OCI-LY3 (cell line): ENCODE measurements at regions not wholly inside any gene's neighbourhood (a gene's known extent, or its start where the extent isn't known, plus 50 kb on each side); places are given as distances from the start of the nearest gene placed in this dataset.

ENCODE experiments used
- H2AFZ ChIP-seq: fragments of 200-600, 300-600 bp; shearing (Covaris generic); 2 replicates; pipeline ENCODE4 v1.6.0; 2014; ENCODE audit warnings: antibody characterized with exemption, low read depth, low read length
- H3K27ac ChIP-seq: fragments of 200-600, 300-600 bp; sonication (generic); 2 replicates; pipeline ENCODE4 v1.5.1; 2014; ENCODE audit warnings: mild to moderate bottlenecking, low read length, moderate library complexity, mixed read lengths
- H3K27me3 ChIP-seq: fragments of 200-600, 300-600 bp; sonication (generic); 2 replicates; pipeline ENCODE4 v1.6.1; 2014; ENCODE audit warnings: low read depth, low read length, mixed read lengths
- H3K36me3 ChIP-seq: fragments of 200-600, 300-600 bp; sonication (generic); replicated peaks from 2 replicates; pipeline ENCODE3; 2014; ENCODE audit warnings: low read depth, low read length, mixed read lengths
- H3K4me1 ChIP-seq: fragments of 300-600, 200-600 bp; sonication (generic); 2 replicates; pipeline ENCODE4 v1.6.1; 2014; ENCODE audit warnings: low read length, mixed read lengths
- H3K4me2 ChIP-seq: fragments of 200-600, 300-600 bp; sonication (generic); 2 replicates; pipeline ENCODE4 v1.6.1; 2014; ENCODE audit warnings: low read length, mixed read lengths
- H3K4me3 ChIP-seq: fragments of 300-600, 200-600 bp; sonication (generic); 2 replicates; pipeline ENCODE4 v1.5.1; 2014; ENCODE audit warnings: antibody characterized with exemption, mild to moderate bottlenecking, low read length, moderate library complexity
- H3K79me2 ChIP-seq: fragments of 300-600, 200-600 bp; shearing (Covaris generic); 2 replicates; pipeline ENCODE4 v1.6.1; 2014; ENCODE audit warnings: mild to moderate bottlenecking, low read length, mixed read lengths
- H3K9ac ChIP-seq: fragments of 300-600, 200-600 bp; shearing (Covaris generic); 2 replicates; pipeline ENCODE4 v1.6.0; 2014; ENCODE audit warnings: mild to moderate bottlenecking, low read length, moderate library complexity
- H3K9me3 ChIP-seq: fragments of 200-600, 300-600 bp; shearing (Covaris generic); 2 replicates; pipeline ENCODE4 v1.6.1; 2014; ENCODE audit warnings: low read length, mixed read lengths; ENCODE audit not compliant: insufficient read depth
- H4K20me1 ChIP-seq: fragments of 200-600, 300-600 bp; sonication (generic); 2 replicates; pipeline ENCODE4 v1.6.1; 2016; ENCODE audit warnings: low read length, mixed read lengths; ENCODE audit not compliant: insufficient read depth
- EZH2phosphoT487 ChIP-seq: fragments of 200-600 bp; shearing (Covaris generic); IDR thresholded peaks from 2 replicates; pipeline ENCODE4 v1.6.1; 2018; ENCODE audit warnings: antibody characterized with exemption, mixed run types, low read depth
- TF ChIP-seq, protein P1 (sequence below): fragments of 200-600, 300-600 bp; sonication (generic); IDR thresholded peaks from 2 replicates; pipeline ENCODE4 v1.5.1; 2014; ENCODE audit warnings: antibody characterized with exemption, low read length, low read depth

DNA sequence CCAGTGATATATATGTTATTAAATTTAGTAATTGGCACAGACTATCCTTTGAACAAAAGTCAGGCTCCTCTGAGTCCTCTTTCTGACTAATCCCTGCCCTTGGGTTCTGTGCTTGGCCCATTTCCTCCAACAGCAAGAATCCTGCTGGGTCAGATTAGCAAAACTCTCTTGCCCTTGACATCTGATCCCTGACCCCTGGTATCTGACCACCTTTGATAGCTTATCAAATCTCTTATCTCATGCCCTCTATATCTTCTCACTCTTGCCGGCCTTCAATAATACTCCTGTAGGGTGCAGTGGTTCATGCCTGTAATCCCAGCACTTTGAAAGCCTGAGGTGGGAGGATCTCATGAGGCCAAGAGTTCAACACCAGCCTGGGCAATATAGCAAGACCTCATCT, 245.5 kb upstream of the FAM47A start:
- Histone ChIP-seq H3K9me3 (no peaks in the 10 kb centered on the region), H3K79me2 (no peaks in the 10 kb centered on the region), H2AFZ (no peak overlapping the region), H3K27ac (no peak overlapping the region), H3K36me3 (no peaks in the 10 kb centered on the region), H3K9ac (no peak overlapping the region), H3K4me2 (no peak overlapping the region), H3K4me3 (no peak overlapping the region), H3K27me3 (no peaks in the 10 kb centered on the region), H3K4me1 (no peaks in the 10 kb centered on the region), H4K20me1 (no peaks in the 10 kb centered on the region)
- TF ChIP-seq, protein P1, sequence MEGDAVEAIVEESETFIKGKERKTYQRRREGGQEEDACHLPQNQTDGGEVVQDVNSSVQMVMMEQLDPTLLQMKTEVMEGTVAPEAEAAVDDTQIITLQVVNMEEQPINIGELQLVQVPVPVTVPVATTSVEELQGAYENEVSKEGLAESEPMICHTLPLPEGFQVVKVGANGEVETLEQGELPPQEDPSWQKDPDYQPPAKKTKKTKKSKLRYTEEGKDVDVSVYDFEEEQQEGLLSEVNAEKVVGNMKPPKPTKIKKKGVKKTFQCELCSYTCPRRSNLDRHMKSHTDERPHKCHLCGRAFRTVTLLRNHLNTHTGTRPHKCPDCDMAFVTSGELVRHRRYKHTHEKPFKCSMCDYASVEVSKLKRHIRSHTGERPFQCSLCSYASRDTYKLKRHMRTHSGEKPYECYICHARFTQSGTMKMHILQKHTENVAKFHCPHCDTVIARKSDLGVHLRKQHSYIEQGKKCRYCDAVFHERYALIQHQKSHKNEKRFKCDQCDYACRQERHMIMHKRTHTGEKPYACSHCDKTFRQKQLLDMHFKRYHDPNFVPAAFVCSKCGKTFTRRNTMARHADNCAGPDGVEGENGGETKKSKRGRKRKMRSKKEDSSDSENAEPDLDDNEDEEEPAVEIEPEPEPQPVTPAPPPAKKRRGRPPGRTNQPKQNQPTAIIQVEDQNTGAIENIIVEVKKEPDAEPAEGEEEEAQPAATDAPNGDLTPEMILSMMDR = no peak
- no peak for TF ChIP-seq EZH2phosphoT487

DNA sequence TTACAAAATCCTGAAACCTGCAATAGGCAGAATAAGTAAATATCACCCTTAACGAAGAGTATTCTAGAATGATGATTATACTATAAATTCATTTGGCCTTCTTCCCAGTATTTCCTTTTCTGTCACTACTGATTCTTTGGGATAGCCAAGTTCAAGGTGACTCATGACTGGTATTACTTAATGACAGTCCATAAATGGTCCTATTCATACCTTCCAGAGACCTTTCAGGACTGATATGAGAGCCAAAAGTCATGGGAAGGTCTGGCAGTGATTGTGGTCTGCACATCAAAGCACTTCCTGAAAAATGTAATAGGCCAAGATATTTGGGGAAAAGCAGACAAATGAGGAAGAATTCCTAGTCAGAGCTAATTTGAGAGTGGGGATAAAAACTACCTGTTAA, 239.6 kb upstream of the FAM47A start:
- no peak overlapping the region for H3K27ac ChIP-seq
- H3K9me3 ChIP-seq = no peaks in the 10 kb centered on the region
- no peak overlapping the region for H3K4me2 ChIP-seq
- no peaks in the 10 kb centered on the region for H3K27me3 ChIP-seq
- H2AFZ ChIP-seq = no peak overlapping the region
- H3K4me1 ChIP-seq = no peaks in the 10 kb centered on the region
- H4K20me1 ChIP-seq = no peaks in the 10 kb centered on the region
- TF ChIP-seq, protein P1 = no peak
- no peak for TF ChIP-seq EZH2phosphoT487
- H3K36me3 ChIP-seq = no peaks in the 10 kb centered on the region
- no peak overlapping the region for H3K9ac ChIP-seq
- no peaks in the 10 kb centered on the region for H3K79me2 ChIP-seq
- H3K4me3 ChIP-seq = no peak overlapping the region

DNA sequence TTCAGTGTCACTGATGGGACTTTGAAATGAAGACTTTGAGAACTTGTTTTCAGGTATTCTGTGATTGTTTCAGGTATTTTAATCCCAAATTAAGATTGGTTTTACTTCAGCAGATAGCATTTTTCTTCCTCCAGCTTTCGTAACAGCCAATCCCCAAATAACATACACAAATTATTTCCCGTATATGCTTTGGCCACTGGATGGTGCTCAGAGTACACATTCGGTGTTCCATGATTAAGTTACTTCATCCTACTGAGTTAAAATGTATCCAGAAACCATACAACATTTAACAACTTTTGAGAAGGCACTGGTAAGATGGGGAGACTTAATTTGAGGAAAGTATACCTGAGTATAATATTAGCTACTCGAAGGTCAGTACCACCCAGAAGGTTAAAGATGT, 233.4 kb upstream of the FAM47A start:
- Histone ChIP-seq H3K4me1 (peaks cover 6% of the 10 kb centered on the region; the same call in 1 of the 2 replicates), H3K36me3 (no peaks in the 10 kb centered on the region), H3K27me3 (no peaks in the 10 kb centered on the region), H4K20me1 (no peaks in the 10 kb centered on the region), H3K4me3 (no peak overlapping the region), H3K9ac (no peak overlapping the region), H3K79me2 (no peaks in the 10 kb centered on the region), H3K27ac (no peak overlapping the region), H3K9me3 (no peaks in the 10 kb centered on the region), H3K4me2 (peak overlapping the region; percentile 59), H2AFZ (peak overlapping the region; percentile 62; the same call in 1 of the 2 replicates)
- TF ChIP-seq, protein P1 = peak; percentile 62
- no peak for TF ChIP-seq EZH2phosphoT487

DNA sequence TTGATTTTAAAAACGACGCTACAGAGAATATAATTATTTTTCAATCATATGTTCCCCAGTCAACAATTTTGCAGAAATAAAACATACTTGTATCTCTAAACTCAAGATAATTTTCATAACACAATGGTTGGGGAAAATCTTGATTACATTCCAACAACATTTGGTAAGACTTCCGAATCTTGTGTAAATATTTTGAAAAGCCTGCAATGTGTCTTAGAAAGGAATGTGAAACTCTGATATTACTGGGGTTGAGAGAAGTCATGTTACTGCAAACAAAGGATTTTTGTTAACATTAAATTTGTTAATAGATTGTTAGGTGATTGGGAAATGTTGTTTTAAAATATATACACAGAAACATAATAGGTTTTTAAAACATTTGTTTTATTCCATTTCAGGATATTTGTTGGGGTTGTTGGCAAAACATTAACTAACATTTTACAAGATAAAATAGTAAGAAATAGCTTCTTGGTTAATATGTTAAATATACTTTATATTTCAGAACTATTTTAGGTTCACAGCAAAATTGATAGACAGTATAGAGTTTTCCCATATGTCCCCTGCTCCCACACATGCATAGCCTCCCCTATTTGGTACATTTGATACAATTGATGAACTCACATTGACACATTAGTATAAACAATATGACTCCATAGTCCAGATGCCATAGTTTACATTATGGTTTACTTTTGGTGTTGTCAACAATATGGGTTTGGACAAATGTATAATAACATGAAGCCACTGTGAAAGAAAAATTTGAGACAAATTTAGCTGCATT, 218.6 kb upstream of the FAM47A start:
- Histone ChIP-seq H3K36me3 (no peaks in the 10 kb centered on the region), H3K27me3 (no peaks in the 10 kb centered on the region), H3K4me3 (no peak overlapping the region), H3K9me3 (no peaks in the 10 kb centered on the region), H3K4me1 (no peaks in the 10 kb centered on the region), H2AFZ (no peak overlapping the region), H3K79me2 (no peaks in the 10 kb centered on the region), H4K20me1 (no peaks in the 10 kb centered on the region), H3K27ac (no peak overlapping the region), H3K9ac (no peak overlapping the region), H3K4me2 (no peak overlapping the region)
- TF ChIP-seq EZH2phosphoT487 = no peak
